Cardiac fibroblast (primary cell): ENCODE measurements at regions not wholly inside any gene's neighbourhood (a gene's known extent, or its start where the extent isn't known, plus 50 kb on each side); places are given as distances from the start of the nearest gene placed in this dataset.

ENCODE experiments used
- DNase-seq, 2 donors: peaks; one replicate each; pipeline versions ENCODE4 v3.0.0 to v3.0.0-alpha.2; 2010; ENCODE audit warnings: low read depth in 2 of 2
- H3K4me3 ChIP-seq, 2 donors: replicated peaks in 1 of 2; 1 replicate in 1 of 2; 2 replicates in 1 of 2; pipeline ENCODE4 v1.5.1; 2011; ENCODE audit warnings: low read depth in 2 of 2, low read length in 2 of 2, mild to moderate bottlenecking in 2 of 2, moderate library complexity in 1 of 2
- CTCF ChIP-seq: IDR thresholded peaks from one replicate; pipeline ENCODE4 v1.5.1; 2011; ENCODE audit warnings: low read depth, mild to moderate bottlenecking, low read length, inconsistent platforms

- TF ChIP-seq CTCF, result peak; percentile 75
- DNase-seq, result peak; percentile 36 to 62
- H3K4me3 ChIP-seq, result no peak overlapping the region
These were observed 68.7 kb upstream of the LRIF1 start for GRCh38 chr1:111032295-111032897.

GRCh38 chr1:111030590-111030989 lies 66.9 kb upstream of the LRIF1 start:
- peak; percentile 89 for TF ChIP-seq CTCF
- DNase-seq, result peak; percentile 71 to 80
- no peak overlapping the region for H3K4me3 ChIP-seq

- TF ChIP-seq CTCF, result no peak
- H3K4me3 ChIP-seq, result no peak overlapping the region
- no peak for DNase-seq
These were observed 61.4 kb upstream of the LRIF1 start for GRCh38 chr1:111025109-111025508.

GRCh38 chr1:111015222-111015621 lies 51.5 kb upstream of the LRIF1 start:
- TF ChIP-seq CTCF, result no peak
- DNase-seq, result no peak

More at GRCh38 chr1:111015222-111015621, 51.5 kb upstream of the LRIF1 start:
- no peak overlapping the region for H3K4me3 ChIP-seq
